ENCODE measurements at regions not wholly inside any gene's neighbourhood (a gene's known extent, or its start where the extent isn't known, plus 50 kb on each side); places are given as distances from the start of the nearest gene placed in this dataset.

DNA sequence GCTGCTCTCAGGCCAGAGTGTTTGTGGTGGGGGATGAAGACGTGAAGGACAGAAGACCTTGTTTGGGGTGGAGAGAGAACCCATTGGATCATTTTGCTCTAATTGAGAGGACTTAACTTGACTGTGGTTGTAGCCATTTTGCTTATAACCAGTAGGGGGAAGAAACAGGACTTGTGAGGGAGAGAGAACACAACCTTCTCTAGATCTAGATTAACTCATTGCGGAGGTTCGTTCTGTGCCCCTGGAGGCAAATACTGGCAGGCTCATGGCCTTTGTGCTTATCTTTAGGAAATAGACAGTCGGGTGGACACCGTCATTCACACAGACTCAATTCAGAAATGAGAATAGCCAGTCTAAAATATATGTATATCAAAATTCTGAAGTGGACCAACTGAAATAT is 147.0 kb upstream of the LHCGR start:
- TF ChIP-seq POLR2A (IDR thresholded peaks at IDR 0.05) (no peak), CTCF (IDR thresholded peaks at IDR 0.05) (no peak), POLR2AphosphoS5 (IDR thresholded peaks at IDR 0.05) (no peak)
